Kidney epithelial cell (primary cell): ENCODE measurements at regions not wholly inside any gene's neighbourhood (a gene's known extent, or its start where the extent isn't known, plus 50 kb on each side); places are given as distances from the start of the nearest gene placed in this dataset.

Experiments
- DNase-seq: peaks from one replicate; pipeline ENCODE4 v3.0.0-alpha.2; 2010; ENCODE audit warnings: low read depth
- H3K27me3 ChIP-seq: 2 replicates; pipeline ENCODE4 v1.6.0; 2011; ENCODE audit warnings: low read length; ENCODE audit not compliant: control insufficient read depth, insufficient read depth
- H3K36me3 ChIP-seq: 2 replicates; pipeline ENCODE4 v1.5.1; 2011; ENCODE audit warnings: low read length; ENCODE audit not compliant: control insufficient read depth, insufficient read depth
- H3K4me3 ChIP-seq: 2 replicates; pipeline ENCODE4 v1.5.1; 2011; ENCODE audit warnings: low read depth, mild to moderate bottlenecking, control low read depth, low read length
- CTCF ChIP-seq: IDR thresholded peaks from 2 replicates; pipeline ENCODE4 v1.5.1; 2011; ENCODE audit warnings: mild to moderate bottlenecking, moderate library complexity, low read length, control low read depth, inconsistent platforms; ENCODE audit not compliant: insufficient read depth, poor library complexity, severe bottlenecking

GRCh38 chr5:42366051-42366450 is 57.2 kb upstream of the GHR start:
- no peak for DNase-seq
- Histone ChIP-seq H3K36me3 (no peaks in the 10 kb centered on the region), H3K27me3 (no peaks in the 10 kb centered on the region), H3K4me3 (no peak overlapping the region)
- TF ChIP-seq CTCF, result no peak
